Stimulated activated naive CD4-positive, alpha-beta T cell treated with Interleukin-2 at 50 U/mL for 16 hours (primary cell): ENCODE measurements at regions not wholly inside any gene's neighbourhood (a gene's known extent, or its start where the extent isn't known, plus 50 kb on each side); places are given as distances from the start of the nearest gene placed in this dataset.

Experiments used
- DNase-seq: peaks from one replicate; lab custom pipeline; 2025; lab: John Stamatoyannopoulos, UW

- DNase-seq, result no peak
These were observed 272.5 kb upstream of the PARD3B start for GRCh38 chr2:204272610-204273287.

- DNase-seq, result no peak
These were observed 270.8 kb upstream of the PARD3B start for GRCh38 chr2:204274429-204274828.

GRCh38 chr2:204274991-204275390 lies 270.3 kb upstream of the PARD3B start:
- no peak for DNase-seq

GRCh38 chr2:204277226-204277625 lies 268.0 kb upstream of the PARD3B start:
- DNase-seq, result no peak

- no peak for DNase-seq
These were observed 266.8 kb upstream of the PARD3B start for GRCh38 chr2:204278454-204278853.

GRCh38 chr2:204279819-204280218 lies 265.5 kb upstream of the PARD3B start:
- DNase-seq, result no peak

GRCh38 chr2:204280262-204280668 lies 265.0 kb upstream of the PARD3B start:
- DNase-seq, result no peak

- no peak for DNase-seq
These were observed 263.2 kb upstream of the PARD3B start for GRCh38 chr2:204282081-204282480.

GRCh38 chr2:204282525-204282924 lies 262.8 kb upstream of the PARD3B start:
- no peak for DNase-seq

- DNase-seq, result no peak
These were observed 256.2 kb upstream of the PARD3B start for GRCh38 chr2:204289066-204289465.

GRCh38 chr2:204292439-204292838 lies 252.8 kb upstream of the PARD3B start:
- DNase-seq, result no peak

- DNase-seq, result no peak
These were observed 251.2 kb upstream of the PARD3B start for GRCh38 chr2:204293884-204294747.

- DNase-seq, result no peak
These were observed 246.9 kb upstream of the PARD3B start for GRCh38 chr2:204298404-204298803.

GRCh38 chr2:204299766-204300165 lies 245.5 kb upstream of the PARD3B start:
- DNase-seq, result no peak

- no peak for DNase-seq
These were observed 238.6 kb upstream of the PARD3B start for GRCh38 chr2:204306667-204307066.

GRCh38 chr2:204312105-204312504 lies 233.2 kb upstream of the PARD3B start:
- no peak for DNase-seq

- DNase-seq, result no peak
These were observed 232.0 kb upstream of the PARD3B start for GRCh38 chr2:204313256-204313655.

- no peak for DNase-seq
These were observed 230.0 kb upstream of the PARD3B start for GRCh38 chr2:204315236-204315662.

GRCh38 chr2:204317640-204318039 lies 227.6 kb upstream of the PARD3B start:
- DNase-seq, result no peak

GRCh38 chr2:204321027-204321800 lies 224.1 kb upstream of the PARD3B start:
- DNase-seq, result no peak

GRCh38 chr2:204321910-204322751 lies 223.1 kb upstream of the PARD3B start:
- no peak for DNase-seq

GRCh38 chr2:204325468-204325867 lies 219.8 kb upstream of the PARD3B start:
- DNase-seq, result peak; percentile 13
